ENCODE measurements at regions not wholly inside any gene's neighbourhood (a gene's known extent, or its start where the extent isn't known, plus 50 kb on each side); places are given as distances from the start of the nearest gene placed in this dataset.
A peak's percentile ranks its signal among the peaks of the same experiment; 100 is the strongest.

- intact Hi-C loops (cut with micrococcal nuclease; ENCODE audit: unreplicated experiment): loop anchor here (10.0 kb wide), 1 partner anchor 703 kb away; no protein-coding TSS in a partner anchor
- Histone ChIP-seq H3K36me3 (ENCODE audit: low read depth) (no peaks in the 10 kb centered on the region), H3K9me3 (ENCODE audit: insufficient read depth, low read depth) (peaks cover 12% of the 10 kb centered on the region; the same call in 1 of the 2 replicates), H2AFZ (no peak overlapping the region), H3K4me1 (replicated peaks; ENCODE audit: insufficient read depth) (peaks cover 16% of the 10 kb centered on the region), H3K9me2 (ENCODE audit: insufficient read depth) (no peaks in the 10 kb centered on the region), H3K4me2 (no peak overlapping the region), H3K27me3 (ENCODE audit: insufficient read depth, low read depth) (no peaks in the 10 kb centered on the region), H3K27ac (no peak overlapping the region), H3K4me3 (no peak overlapping the region), H3F3A (ENCODE audit: insufficient read depth, low read depth) (peaks cover 8% of the 10 kb centered on the region), H3K79me2 (ENCODE audit: low read depth) (no peaks in the 10 kb centered on the region), H4K20me1 (ENCODE audit: insufficient read depth) (no peaks in the 10 kb centered on the region)
- no peak for TF ChIP-seq EZH2 (IDR thresholded peaks at IDR 0.05; ENCODE audit: low read depth)
- TF ChIP-seq, protein P1, sequence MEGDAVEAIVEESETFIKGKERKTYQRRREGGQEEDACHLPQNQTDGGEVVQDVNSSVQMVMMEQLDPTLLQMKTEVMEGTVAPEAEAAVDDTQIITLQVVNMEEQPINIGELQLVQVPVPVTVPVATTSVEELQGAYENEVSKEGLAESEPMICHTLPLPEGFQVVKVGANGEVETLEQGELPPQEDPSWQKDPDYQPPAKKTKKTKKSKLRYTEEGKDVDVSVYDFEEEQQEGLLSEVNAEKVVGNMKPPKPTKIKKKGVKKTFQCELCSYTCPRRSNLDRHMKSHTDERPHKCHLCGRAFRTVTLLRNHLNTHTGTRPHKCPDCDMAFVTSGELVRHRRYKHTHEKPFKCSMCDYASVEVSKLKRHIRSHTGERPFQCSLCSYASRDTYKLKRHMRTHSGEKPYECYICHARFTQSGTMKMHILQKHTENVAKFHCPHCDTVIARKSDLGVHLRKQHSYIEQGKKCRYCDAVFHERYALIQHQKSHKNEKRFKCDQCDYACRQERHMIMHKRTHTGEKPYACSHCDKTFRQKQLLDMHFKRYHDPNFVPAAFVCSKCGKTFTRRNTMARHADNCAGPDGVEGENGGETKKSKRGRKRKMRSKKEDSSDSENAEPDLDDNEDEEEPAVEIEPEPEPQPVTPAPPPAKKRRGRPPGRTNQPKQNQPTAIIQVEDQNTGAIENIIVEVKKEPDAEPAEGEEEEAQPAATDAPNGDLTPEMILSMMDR (conservative IDR thresholded peaks at IDR 0.05): no peak
- ChIA-PET CTCF (no interaction called here), POLR2A (ENCODE audit: unreplicated experiment) (no interaction called here)
- DNase-seq: no peak
- BruUV-seq (replicated peaks): no TSS peak
Observed at GRCh38 chr7:17687361-17687760, 252.9 kb downstream of the SNX13 start.

- no peaks in the 10 kb centered on the region for H3K79me2 ChIP-seq (ENCODE audit: low read depth)
- peaks cover 16% of the 10 kb centered on the region for H3K4me1 ChIP-seq (replicated peaks; ENCODE audit: insufficient read depth)
- BruUV-seq (replicated peaks): no TSS peak
- no peaks in the 10 kb centered on the region for H3K36me3 ChIP-seq (ENCODE audit: low read depth)
- H3K9me3 ChIP-seq (ENCODE audit: insufficient read depth, low read depth): peaks cover 12% of the 10 kb centered on the region; the same call in 1 of the 2 replicates
- peak overlapping the region; percentile 36; the same call in 1 of the 2 replicates for H3K4me2 ChIP-seq
- no peak overlapping the region for H3K4me3 ChIP-seq
- intact Hi-C loops (cut with micrococcal nuclease; ENCODE audit: unreplicated experiment): loop anchor here (10.0 kb wide), 1 partner anchor 705 kb away; no protein-coding TSS in a partner anchor
- DNase-seq: no peak
- no peaks in the 10 kb centered on the region for H3K9me2 ChIP-seq (ENCODE audit: insufficient read depth)
- ChIA-PET POLR2A (ENCODE audit: unreplicated experiment) (interaction anchor here (0.5 to 0.6 kb wide), 2 partner anchors 130 to 589 kb away, joined by 3 to 5 read pairs; no protein-coding TSS in a partner anchor), CTCF (no interaction called here)
- H3K27me3 ChIP-seq (ENCODE audit: insufficient read depth, low read depth): no peaks in the 10 kb centered on the region
- peak overlapping the region; percentile 70 for H2AFZ ChIP-seq
- H4K20me1 ChIP-seq (ENCODE audit: insufficient read depth): no peaks in the 10 kb centered on the region
- peaks cover 8% of the 10 kb centered on the region for H3F3A ChIP-seq (ENCODE audit: insufficient read depth, low read depth)
- H3K27ac ChIP-seq: peak overlapping the region; percentile 77
- no peak for TF ChIP-seq EZH2 (IDR thresholded peaks at IDR 0.05; ENCODE audit: low read depth)
- TF ChIP-seq, protein P1 (conservative IDR thresholded peaks at IDR 0.05): no peak
Observed at GRCh38 chr7:17689361-17689902, 250.9 kb downstream of the SNX13 start.

GRCh38 chr7:17690030-17690429 lies 250.3 kb downstream of the SNX13 start:
- POLR2A ChIA-PET (ENCODE audit: unreplicated experiment): interaction anchor here (0.5 to 0.6 kb wide), 3 partner anchors 129 to 588 kb away, joined by 3 to 7 read pairs (median 5); no protein-coding TSS in a partner anchor
- CTCF ChIA-PET: no interaction called here
- H3K36me3 ChIP-seq (ENCODE audit: low read depth): no peaks in the 10 kb centered on the region
- no peaks in the 10 kb centered on the region for H3K27me3 ChIP-seq (ENCODE audit: insufficient read depth, low read depth)
- H3K4me2 ChIP-seq: peak overlapping the region; percentile 36
- no peaks in the 10 kb centered on the region for H3K79me2 ChIP-seq (ENCODE audit: low read depth)
- no peaks in the 10 kb centered on the region for H3K9me2 ChIP-seq (ENCODE audit: insufficient read depth)
- H3F3A ChIP-seq (ENCODE audit: insufficient read depth, low read depth): peaks cover 8% of the 10 kb centered on the region
- peaks cover 12% of the 10 kb centered on the region; the same call in 1 of the 2 replicates for H3K9me3 ChIP-seq (ENCODE audit: insufficient read depth, low read depth)
- TF ChIP-seq, protein P1 (conservative IDR thresholded peaks at IDR 0.05): no peak
- no peak for TF ChIP-seq EZH2 (IDR thresholded peaks at IDR 0.05; ENCODE audit: low read depth)
- H4K20me1 ChIP-seq (ENCODE audit: insufficient read depth): no peaks in the 10 kb centered on the region
- H3K4me1 ChIP-seq (replicated peaks; ENCODE audit: insufficient read depth): peaks cover 16% of the 10 kb centered on the region
- H2AFZ ChIP-seq: peak overlapping the region; percentile 70
- BruUV-seq (replicated peaks): no TSS peak
- intact Hi-C loops (cut with micrococcal nuclease; ENCODE audit: unreplicated experiment): no loop called here
- DNase-seq: peak; percentile 63 to 72
- no peak overlapping the region for H3K4me3 ChIP-seq
- peak overlapping the region; percentile 77 for H3K27ac ChIP-seq

All from PC-9 (cell line).